ENCODE measurements at regions not wholly inside any gene's neighbourhood (a gene's known extent, or its start where the extent isn't known, plus 50 kb on each side); places are given as distances from the start of the nearest gene placed in this dataset.
A peak's percentile ranks its signal among the peaks of the same experiment; 100 is the strongest.

DNA sequence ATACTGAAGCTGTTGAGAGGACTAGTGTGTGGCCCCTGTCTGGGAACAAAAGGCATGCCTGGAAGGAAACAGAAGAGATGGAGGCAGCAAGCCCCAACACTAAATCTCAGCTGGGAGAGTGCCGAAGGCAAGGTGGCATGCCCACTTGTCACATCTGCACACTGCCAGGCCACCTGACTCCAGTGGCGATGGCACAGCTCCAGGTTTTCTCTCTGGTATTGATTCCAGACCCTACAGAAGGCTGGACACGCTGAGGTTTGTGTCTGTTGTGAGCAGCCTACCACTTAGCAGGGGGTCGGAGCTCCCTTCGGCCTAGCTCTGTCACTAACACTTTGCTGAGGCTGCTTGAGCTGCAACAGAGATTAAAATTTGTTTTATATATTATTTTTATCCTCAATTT, 307.3 kb downstream of the TDRD15 start:
- no peak for DNase-seq (ENCODE audit: low read depth)
- Histone ChIP-seq H3K36me3 (ENCODE audit: control insufficient read depth, insufficient read depth, low read length) (no peaks in the 10 kb centered on the region), H3K27me3 (ENCODE audit: control insufficient read depth, insufficient read depth, low read length) (no peaks in the 10 kb centered on the region), H3K4me3 (ENCODE audit: low read depth, low read length) (no peak overlapping the region)
- TF ChIP-seq, protein P1, sequence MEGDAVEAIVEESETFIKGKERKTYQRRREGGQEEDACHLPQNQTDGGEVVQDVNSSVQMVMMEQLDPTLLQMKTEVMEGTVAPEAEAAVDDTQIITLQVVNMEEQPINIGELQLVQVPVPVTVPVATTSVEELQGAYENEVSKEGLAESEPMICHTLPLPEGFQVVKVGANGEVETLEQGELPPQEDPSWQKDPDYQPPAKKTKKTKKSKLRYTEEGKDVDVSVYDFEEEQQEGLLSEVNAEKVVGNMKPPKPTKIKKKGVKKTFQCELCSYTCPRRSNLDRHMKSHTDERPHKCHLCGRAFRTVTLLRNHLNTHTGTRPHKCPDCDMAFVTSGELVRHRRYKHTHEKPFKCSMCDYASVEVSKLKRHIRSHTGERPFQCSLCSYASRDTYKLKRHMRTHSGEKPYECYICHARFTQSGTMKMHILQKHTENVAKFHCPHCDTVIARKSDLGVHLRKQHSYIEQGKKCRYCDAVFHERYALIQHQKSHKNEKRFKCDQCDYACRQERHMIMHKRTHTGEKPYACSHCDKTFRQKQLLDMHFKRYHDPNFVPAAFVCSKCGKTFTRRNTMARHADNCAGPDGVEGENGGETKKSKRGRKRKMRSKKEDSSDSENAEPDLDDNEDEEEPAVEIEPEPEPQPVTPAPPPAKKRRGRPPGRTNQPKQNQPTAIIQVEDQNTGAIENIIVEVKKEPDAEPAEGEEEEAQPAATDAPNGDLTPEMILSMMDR (IDR thresholded peaks at IDR 0.05; ENCODE audit: insufficient read depth, low read length, poor library complexity, severe bottlenecking), result no peak

DNA sequence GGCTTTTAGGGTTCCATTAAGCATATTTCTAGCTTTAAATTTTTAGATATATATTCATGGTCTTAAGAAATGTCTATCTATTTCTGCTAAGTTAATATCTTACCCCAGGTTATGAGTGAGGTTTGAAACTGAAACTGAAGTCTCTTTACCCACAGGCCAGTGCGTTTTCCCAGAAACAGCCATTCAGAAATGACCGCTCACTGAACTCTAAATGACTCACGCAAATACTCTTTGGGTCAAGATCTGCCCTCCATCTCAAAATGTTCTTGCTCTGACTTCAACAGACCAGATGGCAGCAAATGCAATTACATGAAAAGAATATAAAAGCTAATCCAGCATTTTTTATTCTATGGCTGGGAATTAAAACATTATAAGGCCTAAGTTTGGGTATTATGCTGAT, 315.2 kb downstream of the TDRD15 start:
- peak; percentile 14 for DNase-seq (ENCODE audit: low read depth)
- TF ChIP-seq, protein P1 (IDR thresholded peaks at IDR 0.05; ENCODE audit: insufficient read depth, low read length, poor library complexity, severe bottlenecking), result no peak
- no peaks in the 10 kb centered on the region for H3K27me3 ChIP-seq (ENCODE audit: control insufficient read depth, insufficient read depth, low read length)
- no peaks in the 10 kb centered on the region for H3K36me3 ChIP-seq (ENCODE audit: control insufficient read depth, insufficient read depth, low read length)
- no peak overlapping the region for H3K4me3 ChIP-seq (ENCODE audit: low read depth, low read length)

DNA sequence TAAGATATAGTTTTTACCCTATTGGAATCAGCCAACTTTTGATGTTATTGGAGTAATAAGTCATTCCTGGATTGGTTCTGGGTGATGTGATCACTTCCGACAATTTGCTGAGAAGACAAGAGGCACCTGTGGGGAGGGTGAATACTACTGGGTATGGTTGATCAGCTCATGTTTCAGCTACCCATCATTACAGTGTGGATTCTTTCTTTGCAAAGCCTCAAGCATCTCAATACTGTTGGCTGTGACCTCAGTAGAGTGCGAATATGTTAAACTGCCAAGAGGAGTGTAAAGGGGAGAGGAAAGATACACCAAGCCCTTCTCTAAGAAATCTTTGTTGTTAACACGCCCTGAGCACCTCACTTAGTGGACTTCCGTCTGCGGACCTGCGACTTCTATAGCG, 317.7 kb downstream of the TDRD15 start:
- no peak for DNase-seq (ENCODE audit: low read depth)
- Histone ChIP-seq H3K36me3 (ENCODE audit: control insufficient read depth, insufficient read depth, low read length) (no peaks in the 10 kb centered on the region), H3K4me3 (ENCODE audit: low read depth, low read length) (no peak overlapping the region), H3K27me3 (ENCODE audit: control insufficient read depth, insufficient read depth, low read length) (no peaks in the 10 kb centered on the region)
- TF ChIP-seq, protein P1 (IDR thresholded peaks at IDR 0.05; ENCODE audit: insufficient read depth, low read length, poor library complexity, severe bottlenecking), result no peak

DNA sequence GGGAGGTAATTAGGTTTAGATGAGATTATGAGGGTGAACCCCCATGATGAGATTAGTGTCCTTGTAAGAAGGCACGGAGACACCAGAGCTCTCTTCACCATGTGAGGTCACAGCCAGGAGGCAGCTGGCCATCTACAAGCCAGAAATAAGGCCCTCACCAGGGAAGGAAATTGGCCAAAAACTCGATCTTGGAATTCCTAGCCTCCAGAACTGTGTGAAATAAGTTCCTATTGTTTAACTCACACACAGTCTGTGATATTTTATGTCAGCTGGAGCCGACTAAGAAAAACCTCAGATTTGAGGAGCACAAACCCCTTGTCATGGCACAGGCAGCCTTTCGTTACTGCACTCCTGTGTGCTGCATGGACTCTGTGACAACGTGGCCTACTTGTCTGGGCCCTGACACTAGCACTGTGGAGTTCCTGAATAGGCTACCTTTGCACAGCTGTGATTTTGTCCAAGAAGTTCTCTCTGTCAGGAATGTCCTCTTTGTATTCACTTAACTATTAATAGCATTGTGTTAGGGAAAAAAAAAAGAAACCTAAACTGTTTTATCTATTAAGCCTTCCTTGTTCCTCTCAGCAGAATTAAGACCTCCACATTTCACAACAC, 319.8 kb downstream of the TDRD15 start:
- no peaks in the 10 kb centered on the region for H3K36me3 ChIP-seq (ENCODE audit: control insufficient read depth, insufficient read depth, low read length)
- no peak overlapping the region for H3K4me3 ChIP-seq (ENCODE audit: low read depth, low read length)
- no peak for DNase-seq (ENCODE audit: low read depth)
- H3K27me3 ChIP-seq (ENCODE audit: control insufficient read depth, insufficient read depth, low read length), result no peaks in the 10 kb centered on the region
- TF ChIP-seq, protein P1 (IDR thresholded peaks at IDR 0.05; ENCODE audit: insufficient read depth, low read length, poor library complexity, severe bottlenecking), result no peak

DNA sequence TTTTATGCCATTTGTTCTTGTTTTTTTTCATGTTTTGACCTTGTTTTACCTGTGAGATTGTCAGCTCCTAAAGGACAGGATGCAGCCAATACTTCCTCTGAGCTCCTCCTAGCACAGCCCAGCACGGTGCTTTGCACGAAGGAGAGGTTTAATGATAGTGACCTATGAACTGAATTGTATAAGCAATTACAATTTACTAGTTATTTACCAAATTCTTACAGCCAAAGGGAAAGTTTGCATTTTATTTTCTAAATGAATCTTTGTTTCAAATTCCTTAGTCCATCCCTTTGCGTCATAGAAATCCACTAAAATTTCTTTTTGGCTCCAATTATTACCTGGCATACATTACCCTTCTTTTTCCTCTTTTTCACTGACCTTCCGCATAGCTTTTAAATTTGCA, 326.1 kb downstream of the TDRD15 start:
- TF ChIP-seq, protein P1 (IDR thresholded peaks at IDR 0.05; ENCODE audit: insufficient read depth, low read length, poor library complexity, severe bottlenecking), result no peak
- DNase-seq (ENCODE audit: low read depth), result no peak
- Histone ChIP-seq H3K27me3 (ENCODE audit: control insufficient read depth, insufficient read depth, low read length) (no peaks in the 10 kb centered on the region), H3K4me3 (ENCODE audit: low read depth, low read length) (no peak overlapping the region), H3K36me3 (ENCODE audit: control insufficient read depth, insufficient read depth, low read length) (no peaks in the 10 kb centered on the region)

DNA sequence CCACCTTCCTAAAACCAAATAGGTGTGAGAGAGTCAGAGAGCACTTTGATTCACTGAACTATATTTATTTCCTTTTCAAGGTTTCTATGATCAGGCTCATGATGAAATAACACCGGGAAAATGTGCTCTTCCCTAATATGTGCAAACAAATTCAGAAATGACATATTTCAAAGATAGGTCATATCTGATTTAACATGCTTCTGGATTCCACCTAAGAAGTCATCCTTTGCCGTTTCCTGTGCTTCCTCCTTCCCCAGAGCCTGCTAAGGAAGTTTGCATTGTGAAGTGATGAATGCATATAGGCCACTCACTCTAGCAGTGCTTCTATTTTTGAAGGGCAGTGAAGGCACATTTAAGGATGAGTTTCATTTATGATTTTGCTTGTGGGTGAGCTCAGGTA, 327.6 kb downstream of the TDRD15 start:
- no peaks in the 10 kb centered on the region for H3K36me3 ChIP-seq (ENCODE audit: control insufficient read depth, insufficient read depth, low read length)
- H3K4me3 ChIP-seq (ENCODE audit: low read depth, low read length), result no peak overlapping the region
- TF ChIP-seq, protein P1 (IDR thresholded peaks at IDR 0.05; ENCODE audit: insufficient read depth, low read length, poor library complexity, severe bottlenecking), result no peak
- H3K27me3 ChIP-seq (ENCODE audit: control insufficient read depth, insufficient read depth, low read length), result no peaks in the 10 kb centered on the region
- DNase-seq (ENCODE audit: low read depth), result no peak

Data from kidney epithelial cell (primary cell).